ENCODE measurements at regions not wholly inside any gene's neighbourhood (a gene's known extent, or its start where the extent isn't known, plus 50 kb on each side); places are given as distances from the start of the nearest gene placed in this dataset.
A peak's percentile ranks its signal among the peaks of the same experiment; 100 is the strongest.

DNA sequence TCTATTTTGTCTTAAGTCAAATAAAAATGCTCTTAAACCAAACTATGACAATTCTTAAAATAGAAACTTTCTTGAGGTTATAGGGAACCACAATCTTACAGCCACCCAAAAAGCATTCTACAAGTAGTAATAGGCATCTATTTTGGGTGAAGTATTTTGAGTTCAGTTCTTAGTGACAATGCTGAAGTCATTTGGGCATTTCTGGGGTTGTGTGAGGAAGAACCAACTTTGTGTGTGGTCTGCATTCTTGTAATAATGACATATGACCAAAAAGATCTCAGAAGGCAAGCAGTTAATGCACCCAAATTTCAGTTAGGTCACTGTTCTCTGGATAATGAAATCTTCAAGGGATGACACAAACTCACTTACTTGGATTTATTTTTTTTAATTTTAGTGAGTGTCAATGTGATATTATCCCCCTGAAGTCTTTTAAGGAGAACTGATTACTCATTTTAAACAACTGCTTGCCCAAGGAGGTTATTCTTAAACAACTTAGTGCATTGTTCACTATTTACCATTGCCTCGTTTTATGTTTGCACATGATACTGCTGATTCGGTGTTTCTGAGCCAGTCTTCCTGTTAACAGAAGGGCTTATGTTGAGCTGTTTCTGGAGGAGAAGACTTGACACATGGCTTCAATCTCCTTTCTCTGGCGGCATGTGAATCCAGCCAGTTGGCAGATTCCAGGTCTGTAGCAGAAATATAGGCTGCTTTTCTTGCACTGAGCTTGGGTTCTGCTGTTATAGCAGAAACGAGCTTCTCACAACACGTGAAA, 618.9 kb downstream of the BCKDHB start:
- DNase-seq (ENCODE audit: low read depth), result peak; percentile 88

DNA sequence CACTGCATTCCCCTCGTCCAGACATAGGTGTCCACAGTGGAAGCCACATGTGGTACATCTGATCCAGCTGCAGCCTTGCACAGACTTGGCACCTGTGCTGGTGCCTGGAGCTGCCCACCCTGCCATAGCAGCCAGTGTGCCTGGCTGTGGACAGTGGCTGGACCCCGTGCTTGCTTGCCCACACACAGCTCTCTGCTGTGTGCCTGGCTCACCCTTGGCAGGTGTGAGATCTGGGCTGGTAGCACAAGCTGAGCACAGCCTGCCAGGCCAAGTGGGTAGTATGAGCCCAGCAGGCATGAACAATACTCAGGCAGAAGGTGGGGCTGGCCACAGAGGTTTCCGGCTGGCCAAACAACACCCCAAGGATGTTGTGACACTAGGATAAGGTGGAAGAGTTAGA, 614.4 kb downstream of the BCKDHB start:
- no peak for DNase-seq (ENCODE audit: low read depth)

DNA sequence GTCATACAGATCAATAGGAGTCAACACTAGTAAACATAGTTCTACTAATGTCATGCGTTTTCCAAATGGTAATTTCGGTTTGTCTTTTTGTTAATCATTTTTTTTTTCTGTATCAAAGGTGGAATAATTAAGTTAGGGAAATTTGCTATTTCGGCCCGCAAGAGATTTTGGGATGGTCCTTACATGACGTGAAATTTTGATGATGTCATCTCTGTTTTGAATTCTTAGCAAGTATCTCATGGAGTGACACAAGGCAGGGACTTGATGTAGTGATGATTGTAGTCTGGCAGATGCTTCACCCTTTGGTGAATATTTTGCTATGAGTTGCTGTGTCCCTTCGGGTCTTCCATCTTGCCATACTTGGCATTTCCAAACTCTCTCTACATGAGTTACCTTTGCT, 608.0 kb downstream of the BCKDHB start:
- DNase-seq (ENCODE audit: low read depth), result no peak

DNA sequence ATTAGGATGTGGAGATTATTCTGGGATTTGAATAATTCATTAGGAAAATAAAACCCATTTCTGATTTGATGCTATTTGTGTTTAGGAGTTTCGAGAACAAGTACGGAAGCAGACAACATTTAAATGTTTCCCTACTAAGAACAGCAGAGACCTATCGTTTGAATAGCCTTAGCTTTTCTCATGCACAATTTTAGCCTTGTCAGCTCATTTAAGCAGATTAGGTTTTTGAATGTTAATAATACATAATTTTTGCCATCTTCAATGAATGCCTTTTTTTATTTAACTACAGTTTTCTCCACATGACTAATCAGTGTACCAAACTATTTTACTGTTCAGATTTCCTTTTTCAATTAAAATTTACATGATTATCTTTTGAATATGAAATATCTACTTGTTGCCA, 592.0 kb downstream of the BCKDHB start:
- DNase-seq (ENCODE audit: low read depth), result no peak

DNA sequence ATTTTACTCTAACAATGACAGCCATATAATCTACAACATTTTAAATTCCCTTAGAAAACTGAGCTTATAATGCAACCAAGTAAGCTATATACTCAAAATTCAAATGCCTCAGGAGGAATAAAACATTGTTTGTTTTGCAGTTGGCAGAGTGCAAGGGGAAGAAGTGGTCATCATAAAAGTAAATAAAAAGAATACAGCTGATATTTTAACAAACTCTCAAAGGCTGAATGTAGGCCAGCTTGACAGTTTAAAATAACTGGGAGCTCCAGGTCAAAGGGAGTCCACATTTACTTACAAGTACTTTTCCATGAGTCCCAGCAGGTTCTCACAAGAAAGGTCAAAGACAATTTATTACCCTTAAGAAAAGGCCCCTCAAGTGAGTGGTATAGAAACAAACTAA, 589.8 kb downstream of the BCKDHB start:
- no peak for DNase-seq (ENCODE audit: low read depth)

DNA sequence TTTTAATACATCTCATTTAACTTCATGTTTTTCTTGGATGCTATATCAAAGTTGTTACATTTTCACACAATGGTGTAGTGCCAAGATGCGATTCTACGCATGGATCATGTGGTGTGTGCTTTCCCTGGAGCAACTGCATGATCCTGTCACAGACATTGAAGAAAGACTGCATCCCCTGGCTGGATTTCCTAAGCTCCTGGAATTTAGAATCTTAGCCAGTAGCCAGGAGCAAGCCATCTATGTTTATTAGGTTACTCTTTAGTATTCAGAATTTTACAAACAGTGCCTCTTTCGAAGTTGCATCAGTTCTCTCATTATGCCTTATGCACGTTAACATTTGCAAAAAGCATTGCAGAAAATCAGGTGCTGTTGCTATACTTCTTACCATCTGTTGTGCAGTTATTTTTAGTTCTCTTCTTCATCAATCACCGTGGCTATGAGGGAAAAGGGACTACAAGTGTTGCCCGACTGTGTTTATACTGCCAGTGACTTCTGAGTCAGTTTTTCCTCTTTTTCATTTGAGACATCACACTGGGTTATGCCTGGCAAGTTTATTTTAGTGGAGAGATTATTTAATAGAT, 584.2 kb downstream of the BCKDHB start:
- DNase-seq (ENCODE audit: low read depth), result peak; percentile 64

DNA sequence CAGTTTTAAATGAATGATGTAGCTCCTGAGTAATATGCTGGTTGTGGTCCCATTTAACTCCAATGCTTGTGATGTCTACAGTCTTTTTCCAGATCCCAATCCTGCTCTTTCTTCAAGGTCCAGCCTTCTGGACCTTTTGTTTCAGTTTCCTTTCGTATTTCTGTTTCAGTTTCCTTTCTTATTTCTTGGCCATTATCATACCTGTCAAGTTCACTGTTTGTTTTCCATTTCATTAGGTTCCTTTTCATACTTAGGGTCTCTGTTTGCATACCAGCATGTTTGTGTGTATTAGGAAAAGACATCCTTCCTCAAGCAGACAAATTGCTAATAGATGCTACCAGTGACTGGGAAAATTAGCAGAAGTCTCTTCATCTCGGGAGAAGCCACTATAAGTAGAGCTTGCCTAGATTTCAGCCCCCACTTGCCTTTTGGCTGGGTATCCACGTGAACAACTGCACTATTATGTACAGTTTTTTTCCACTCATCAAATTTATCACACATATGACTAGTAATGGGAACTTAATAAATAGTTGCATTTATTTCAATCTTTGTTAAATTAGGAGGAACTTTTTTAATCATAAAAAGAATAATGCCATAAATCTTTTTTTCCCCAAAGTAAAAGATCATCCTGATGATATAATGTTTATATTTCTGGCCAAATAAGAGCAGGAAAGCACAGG, 583.4 kb downstream of the BCKDHB start:
- DNase-seq (ENCODE audit: low read depth), result no peak

DNA sequence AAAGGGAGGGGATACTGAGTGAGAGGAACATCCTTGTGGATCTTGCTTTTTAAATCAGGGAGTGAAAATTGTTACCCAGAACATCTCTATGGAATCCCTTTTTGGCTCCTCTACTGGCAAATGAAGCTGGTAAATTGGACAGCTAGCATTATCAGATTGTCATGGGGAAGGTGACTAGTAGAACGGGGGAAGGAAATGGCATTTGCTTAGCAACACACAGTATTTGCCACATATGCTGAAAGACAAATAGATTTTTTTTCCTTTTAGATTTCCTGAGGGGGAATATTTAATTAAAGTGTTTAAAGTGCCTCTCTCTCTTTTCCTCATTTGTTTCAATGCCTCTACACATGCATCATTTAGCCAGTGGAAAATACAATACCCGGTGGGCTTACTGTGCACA, 573.5 kb downstream of the BCKDHB start:
- DNase-seq (ENCODE audit: low read depth), result no peak

DNA sequence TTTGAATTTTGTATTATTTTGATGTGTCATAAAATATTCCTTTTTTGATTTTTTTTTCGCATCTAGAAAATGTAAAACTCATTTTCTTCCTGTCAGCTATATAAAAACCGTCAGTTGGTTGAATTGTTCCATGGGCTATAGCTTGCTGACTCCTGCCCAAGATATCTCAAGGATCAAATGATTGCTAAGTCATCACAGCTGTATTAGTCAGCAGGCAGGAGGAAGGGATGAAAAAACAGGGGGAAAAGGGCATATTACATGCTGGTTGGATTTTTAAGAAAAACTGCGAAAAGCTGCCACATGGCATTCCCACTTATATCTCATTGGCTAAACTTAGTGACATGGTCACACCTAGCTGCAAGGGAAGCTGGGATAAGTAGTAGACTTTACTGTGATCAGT, 569.9 kb downstream of the BCKDHB start:
- DNase-seq (ENCODE audit: low read depth), result no peak

DNA sequence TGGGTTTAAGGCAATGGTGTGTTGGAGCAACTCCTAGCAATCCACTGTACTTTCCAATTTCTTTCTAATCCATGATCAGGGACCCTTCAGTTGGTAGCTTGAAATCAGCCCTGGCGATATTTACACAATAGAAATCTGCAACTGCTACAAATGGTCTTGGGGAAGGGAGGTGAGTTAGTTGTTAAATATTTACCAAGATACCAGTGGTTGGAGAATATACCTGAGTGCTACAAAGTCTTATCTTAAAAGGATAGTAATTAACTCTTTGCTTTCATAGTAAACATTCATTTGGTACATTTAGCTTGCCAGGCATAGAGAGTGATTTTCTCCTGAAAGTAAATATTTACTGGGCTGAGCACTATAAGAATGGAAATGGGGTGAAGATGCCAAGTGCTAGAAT, 568.2 kb downstream of the BCKDHB start:
- DNase-seq (ENCODE audit: low read depth), result no peak

DNA sequence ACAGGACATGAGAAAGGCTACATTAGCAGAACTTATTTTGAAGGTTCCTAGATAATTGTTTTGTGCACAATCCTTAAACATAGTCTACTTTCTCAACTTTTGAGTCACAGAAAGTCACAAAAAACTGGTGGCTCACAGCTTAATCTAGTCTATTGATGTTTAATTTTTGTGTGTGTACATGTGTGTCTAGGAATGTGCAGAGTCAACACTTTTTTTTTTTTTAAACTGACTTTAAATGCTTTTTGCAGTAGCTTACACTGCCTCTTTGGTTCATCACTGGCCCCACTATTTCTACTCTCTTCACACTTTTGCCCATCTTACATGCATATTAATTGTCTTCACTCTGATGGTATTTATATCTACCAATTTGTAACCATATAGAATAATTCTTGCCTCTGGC, 566.9 kb downstream of the BCKDHB start:
- no peak for DNase-seq (ENCODE audit: low read depth)

DNA sequence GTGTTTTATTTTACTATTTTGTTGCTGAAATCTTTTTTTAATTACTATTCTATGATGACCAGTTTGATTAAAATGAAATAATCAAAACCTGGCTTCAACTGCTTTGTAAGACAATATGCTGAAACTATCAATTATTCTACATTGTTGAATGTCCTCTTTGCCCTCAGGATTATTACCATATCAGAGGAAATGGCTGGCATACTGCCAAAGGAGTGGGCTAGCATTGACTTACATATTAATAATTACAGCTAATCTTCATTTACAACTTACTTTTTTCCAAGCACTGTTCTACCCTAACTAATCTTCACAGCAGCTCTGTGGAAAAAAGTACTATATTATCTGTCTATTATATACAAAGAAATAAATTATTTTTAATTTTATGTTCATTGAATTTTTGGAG, 560.5 kb downstream of the BCKDHB start:
- no peak for DNase-seq (ENCODE audit: low read depth)

DNA sequence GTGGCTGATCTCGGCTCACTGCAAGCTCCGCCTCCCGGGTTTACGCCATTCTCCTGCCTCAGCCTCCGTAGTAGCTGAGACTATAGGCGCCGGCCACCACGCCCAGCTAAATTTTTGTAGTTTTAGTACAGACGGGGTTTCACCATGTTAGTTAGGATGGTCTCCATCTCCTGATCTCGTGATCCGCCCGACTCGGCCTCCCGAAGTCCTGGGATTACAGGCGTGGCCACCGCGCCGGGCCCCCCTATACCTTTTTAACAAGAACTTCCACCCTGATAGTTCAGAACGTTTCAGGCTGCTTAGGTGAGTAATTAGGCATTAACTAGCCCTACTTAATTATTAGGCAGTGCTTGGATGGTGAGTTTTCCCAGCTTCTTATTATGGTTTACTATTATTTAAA, 552.5 kb downstream of the BCKDHB start:
- no peak for DNase-seq (ENCODE audit: low read depth)

DNA sequence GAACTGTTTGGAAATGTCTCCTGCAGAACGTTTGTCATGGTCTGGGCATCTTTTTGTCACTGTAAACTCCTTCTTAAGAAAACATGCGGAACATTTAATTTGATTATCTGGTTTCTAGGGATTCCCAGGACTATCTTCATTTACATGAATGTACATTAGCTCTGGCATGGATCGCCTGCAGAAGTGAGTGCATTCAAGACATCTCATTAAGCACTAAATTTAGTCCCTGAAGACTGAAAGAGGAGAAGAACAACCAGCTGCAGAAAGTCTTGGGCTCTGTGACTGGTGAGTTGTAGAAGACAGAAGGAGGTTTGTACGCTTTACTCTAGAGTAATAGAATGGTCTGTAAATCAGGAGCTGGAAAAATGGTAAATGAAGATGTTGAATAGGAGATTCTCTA, 540.7 kb downstream of the BCKDHB start:
- DNase-seq (ENCODE audit: low read depth), result no peak

DNA sequence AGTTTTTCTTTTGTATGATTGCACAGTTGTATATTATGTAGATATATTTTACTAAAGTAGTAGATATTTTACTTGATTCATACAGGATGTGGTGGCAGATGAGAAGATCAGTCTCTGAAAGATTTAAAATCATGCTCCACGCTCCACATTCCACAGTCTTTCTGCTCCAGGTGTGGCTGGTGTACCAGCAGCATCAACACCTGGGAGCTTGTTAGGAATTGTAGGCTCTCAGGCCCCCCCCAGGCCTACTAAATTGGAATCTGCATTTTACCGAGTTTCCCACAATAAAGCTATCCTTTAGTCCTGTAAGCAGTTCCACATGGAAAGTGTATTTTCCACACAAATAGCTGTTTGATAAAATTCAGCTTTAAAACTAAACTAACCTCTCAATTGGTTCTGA, 537.4 kb downstream of the BCKDHB start:
- no peak for DNase-seq (ENCODE audit: low read depth)

DNA sequence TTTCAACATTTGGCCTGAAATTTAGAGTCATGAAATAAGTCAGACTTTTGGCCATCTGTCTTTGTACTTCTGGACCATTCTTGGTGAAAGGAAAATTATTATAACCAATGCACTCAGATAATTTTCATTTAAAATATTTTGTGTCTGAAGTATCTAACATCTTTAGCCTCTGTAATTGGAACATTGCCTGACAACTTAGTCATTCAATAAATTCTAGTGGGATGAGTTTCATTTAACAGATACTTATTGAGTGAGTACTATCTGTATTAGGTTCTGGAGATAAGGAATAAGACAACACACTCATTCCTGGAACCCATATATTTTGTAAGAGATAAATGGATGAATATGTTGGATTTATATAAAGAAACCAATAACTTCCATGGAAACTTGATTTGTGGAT, 536.0 kb downstream of the BCKDHB start:
- DNase-seq (ENCODE audit: low read depth), result peak; percentile 86

DNA sequence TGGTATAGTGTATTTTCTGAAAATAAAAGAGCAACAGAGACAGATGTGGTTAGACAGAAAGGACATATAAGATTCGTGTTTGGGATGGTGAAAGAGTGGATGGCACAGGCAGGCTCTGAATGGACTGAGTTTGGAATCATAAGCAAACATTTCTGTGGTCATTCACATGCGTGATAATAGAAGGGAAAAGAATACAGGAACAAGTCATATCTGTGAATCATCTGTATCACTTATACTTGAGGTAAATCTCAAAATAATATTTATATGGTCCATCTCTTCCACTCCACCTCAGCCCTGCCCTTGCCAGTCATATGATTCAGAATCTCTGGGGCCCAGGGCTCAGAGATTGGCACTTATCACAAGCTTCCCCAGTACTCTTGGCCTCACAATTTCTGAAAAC, 535.1 kb downstream of the BCKDHB start:
- DNase-seq (ENCODE audit: low read depth), result peak; percentile 62

DNA sequence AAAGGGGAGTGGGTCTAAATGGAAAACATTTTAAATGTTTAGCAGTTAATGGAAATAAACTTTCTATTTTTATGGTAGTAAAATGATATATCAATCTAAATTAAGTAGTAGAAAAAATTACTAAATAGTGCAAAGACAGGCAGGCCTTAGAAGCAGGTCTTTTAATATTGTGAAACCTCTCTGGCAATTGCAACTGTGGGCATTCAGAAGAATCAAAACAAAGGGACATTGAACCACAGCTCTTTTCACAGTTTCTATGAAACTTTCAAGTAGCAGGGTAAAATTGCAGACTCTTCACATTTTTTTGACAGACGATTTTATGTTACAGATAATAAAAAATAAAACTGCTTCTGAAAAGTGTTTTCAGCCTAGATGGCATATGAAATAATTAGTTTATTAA, 533.7 kb downstream of the BCKDHB start:
- DNase-seq (ENCODE audit: low read depth), result no peak

DNA sequence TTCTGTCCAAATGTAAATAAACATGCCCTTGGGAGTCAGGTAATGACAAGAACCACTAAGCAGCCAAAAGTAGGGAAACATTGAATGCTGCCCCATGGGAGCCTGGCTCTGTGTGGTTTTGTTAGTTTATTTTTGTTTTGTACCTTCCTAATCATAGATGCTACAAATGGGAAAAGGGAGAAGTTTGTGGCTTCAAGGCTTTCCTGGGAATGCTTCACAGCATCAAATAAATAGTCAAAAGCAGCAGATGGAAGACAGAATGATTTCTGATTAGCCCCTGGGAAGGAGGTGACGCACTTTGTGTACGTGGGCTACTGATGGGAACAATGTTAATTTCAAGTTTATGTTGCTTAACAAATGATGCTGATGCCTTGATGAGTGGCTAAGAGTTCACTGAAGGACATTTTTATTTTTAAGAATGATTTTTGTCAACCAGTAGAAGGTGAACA, 532.7 kb downstream of the BCKDHB start:
- DNase-seq (ENCODE audit: low read depth), result peak; percentile 68

DNA sequence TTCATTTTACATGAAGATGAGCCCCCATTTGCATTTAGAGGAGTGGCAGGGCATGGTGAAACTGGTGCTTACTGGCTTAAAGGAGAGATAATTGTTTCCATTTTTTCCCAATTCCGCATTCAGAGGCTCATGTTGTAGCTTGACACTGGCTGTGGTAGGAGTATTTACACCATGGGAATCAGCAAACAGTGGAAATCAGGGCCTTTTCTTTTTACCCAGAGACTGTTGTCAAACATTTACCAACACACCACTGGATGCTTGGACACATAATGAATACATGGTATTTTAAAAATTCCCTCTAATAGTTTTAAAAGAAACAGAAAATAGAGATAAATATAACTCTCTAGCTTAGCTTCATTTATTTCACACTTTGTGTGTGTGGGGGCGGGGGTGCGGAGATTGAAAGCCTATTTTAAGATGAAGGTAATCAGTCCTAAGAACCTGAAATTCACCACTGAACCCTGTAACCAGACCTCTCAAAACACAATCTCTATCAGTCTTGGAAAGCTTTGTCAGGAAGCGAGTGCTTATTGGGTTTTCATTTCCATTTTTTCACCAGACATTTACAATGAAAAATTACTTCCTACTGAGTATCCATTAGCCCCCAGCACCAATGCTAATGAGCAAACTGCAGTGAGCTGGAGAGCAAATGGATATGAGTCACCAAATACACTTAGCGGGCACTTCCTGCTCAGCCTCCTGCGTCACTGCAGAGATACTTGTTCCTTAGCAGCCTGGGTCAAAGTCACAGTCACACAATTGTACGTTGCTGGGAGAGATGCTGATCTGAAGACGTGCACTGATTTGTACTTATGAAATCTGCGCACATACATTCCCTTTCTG, 532.0 kb downstream of the BCKDHB start:
- peak; percentile 98 for DNase-seq (ENCODE audit: low read depth)

DNA sequence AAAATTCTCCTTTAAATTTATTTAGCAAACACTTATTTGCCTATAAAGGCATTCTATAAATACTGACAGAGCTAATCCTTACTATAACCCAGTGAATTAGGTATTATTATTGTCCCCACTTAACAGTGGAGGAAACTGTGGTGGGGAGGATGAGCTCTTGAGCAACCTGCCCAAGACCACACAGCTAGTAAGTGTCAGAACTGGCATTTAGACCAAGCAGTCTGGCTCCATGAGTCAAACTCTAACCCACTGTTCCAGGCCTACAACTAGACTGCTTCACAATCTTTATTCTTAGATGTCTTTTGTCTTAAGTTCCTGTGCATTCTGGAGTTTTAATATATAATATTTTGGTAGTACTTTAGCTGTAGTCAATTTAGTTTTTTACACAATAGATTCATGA, 530.8 kb downstream of the BCKDHB start:
- DNase-seq (ENCODE audit: low read depth), result peak; percentile 61

DNA sequence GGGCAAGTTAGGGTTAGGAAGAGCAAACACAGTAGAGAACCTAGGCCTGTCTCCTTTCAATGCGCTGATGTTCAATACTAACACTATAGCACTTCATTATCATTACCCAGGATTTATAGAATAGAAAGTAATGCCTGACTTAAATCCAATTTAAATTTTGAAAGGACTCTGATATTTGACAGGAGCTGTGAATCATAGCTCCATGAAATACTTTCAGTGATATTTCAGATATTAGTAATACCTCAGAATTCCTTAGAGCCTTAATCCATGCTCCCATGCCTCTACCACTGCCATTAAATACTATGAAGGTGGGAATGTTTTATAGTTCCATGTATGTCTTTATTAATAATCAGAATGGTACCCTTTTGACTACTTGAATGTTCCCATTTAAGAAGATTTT, 530.2 kb downstream of the BCKDHB start:
- DNase-seq (ENCODE audit: low read depth), result peak; percentile 37

DNA sequence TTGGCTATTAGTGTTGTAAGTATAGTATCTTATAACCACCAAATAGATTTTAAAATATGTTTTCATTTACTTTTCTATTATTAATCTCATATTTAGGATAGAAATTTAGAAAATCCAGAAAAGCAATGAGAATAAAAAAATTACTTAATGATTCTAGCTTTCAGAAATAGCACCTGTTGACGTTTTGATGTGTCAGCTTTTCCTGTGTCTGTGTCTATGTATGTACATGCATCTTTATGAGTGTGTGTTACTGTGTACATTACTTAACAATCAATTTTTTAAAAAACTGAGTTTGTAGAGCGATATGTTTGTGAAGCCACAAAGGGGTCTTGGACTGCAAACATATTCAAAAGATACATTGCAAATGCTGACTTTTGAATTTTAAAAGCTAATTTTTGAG, 526.9 kb downstream of the BCKDHB start:
- DNase-seq (ENCODE audit: low read depth), result no peak

All from EH (cell line).